ENCODE measurements at regions not wholly inside any gene's neighbourhood (a gene's known extent, or its start where the extent isn't known, plus 50 kb on each side); places are given as distances from the start of the nearest gene placed in this dataset.

DNA sequence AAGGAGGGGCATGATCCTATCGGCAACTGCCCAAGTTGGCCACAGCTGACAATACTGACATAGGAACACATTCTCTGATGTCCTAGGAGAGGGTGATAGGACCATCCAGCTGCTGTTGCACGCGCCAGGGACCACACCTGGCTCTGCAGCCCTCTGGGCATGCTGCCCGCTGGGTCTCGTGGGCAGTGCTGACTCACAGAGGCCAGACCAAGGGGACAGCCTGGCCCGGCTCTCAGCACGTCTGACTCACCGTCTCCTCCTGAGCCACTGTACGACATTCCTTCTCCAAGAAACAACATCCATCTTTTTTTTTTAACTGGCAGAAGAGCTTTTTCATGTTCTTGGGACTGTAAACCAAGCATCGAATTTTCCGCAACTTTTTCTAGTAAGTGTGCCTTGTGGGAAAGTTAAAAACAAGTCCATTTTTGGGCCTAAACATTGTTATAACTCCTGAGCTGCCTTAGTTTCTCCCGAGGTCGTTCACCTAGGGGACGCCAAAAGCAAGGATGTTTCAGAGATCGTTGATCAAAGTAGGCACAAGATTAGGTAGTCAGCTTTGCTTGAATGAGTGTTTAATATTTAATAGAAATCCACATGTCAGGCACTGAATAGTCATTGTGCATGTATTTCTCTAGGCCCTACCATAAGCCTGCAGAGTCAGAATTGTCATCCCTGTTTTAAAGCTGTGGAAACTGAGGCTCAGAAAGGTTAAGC lies 100.3 kb downstream of the TTC32 start:
- H3K4me3 ChIP-seq (ENCODE audit: low read depth in 1 of 5, low read length in 5 of 5): no peak overlapping the region
- H3K36me3 ChIP-seq (ENCODE audit: control insufficient read depth in 5 of 5, insufficient read depth in 5 of 5, low read length in 5 of 5): no peaks in the 10 kb centered on the region
- no peak overlapping the region for H3K27ac ChIP-seq (ENCODE audit: low read depth, low read length)
- H3K4me1 ChIP-seq (ENCODE audit: control insufficient read depth in 5 of 5, insufficient read depth in 5 of 5, low read length in 5 of 5): peaks cover 0 to 5% (median 0%) of the 10 kb centered on the region in 5 donors
- H3K9ac ChIP-seq (ENCODE audit: low read length in 5 of 5): no peak overlapping the region
- no peaks in the 10 kb centered on the region for H3K27me3 ChIP-seq (ENCODE audit: control insufficient read depth in 5 of 5, insufficient read depth in 4 of 5, low read length in 5 of 5)
- no peaks in the 10 kb centered on the region for H3K9me3 ChIP-seq (ENCODE audit: control insufficient read depth in 5 of 5, low read length in 5 of 5)

DNA sequence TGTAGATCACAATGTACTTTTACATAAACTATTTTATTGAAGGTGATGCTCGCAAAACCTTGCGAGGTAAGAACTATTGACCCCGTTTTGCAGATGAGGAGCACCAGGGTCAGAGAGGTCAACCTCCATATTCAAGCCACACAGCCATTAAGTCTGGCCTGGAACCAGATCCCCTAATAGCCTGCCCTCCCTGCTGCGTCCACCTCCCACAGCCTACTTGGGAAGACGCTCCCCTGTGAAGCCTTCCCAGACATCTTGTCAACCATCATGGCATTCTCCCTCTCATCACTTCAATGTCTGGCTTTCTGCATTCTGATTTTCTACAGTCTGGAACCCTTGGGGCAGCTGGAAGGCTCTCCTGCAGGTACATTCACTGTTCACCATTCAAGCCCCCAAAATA lies 101.0 kb downstream of the TTC32 start:
- Histone ChIP-seq H3K9ac (ENCODE audit: low read length in 5 of 5) (no peak overlapping the region), H3K27ac (ENCODE audit: low read depth, low read length) (no peak overlapping the region), H3K4me1 (ENCODE audit: control insufficient read depth in 5 of 5, insufficient read depth in 5 of 5, low read length in 5 of 5) (peaks cover 0 to 5% (median 0%) of the 10 kb centered on the region in 5 donors), H3K36me3 (ENCODE audit: control insufficient read depth in 5 of 5, insufficient read depth in 5 of 5, low read length in 5 of 5) (no peaks in the 10 kb centered on the region), H3K9me3 (ENCODE audit: control insufficient read depth in 5 of 5, low read length in 5 of 5) (no peaks in the 10 kb centered on the region), H3K4me3 (ENCODE audit: low read depth in 1 of 5, low read length in 5 of 5) (no peak overlapping the region), H3K27me3 (ENCODE audit: control insufficient read depth in 5 of 5, insufficient read depth in 4 of 5, low read length in 5 of 5) (no peaks in the 10 kb centered on the region)

DNA sequence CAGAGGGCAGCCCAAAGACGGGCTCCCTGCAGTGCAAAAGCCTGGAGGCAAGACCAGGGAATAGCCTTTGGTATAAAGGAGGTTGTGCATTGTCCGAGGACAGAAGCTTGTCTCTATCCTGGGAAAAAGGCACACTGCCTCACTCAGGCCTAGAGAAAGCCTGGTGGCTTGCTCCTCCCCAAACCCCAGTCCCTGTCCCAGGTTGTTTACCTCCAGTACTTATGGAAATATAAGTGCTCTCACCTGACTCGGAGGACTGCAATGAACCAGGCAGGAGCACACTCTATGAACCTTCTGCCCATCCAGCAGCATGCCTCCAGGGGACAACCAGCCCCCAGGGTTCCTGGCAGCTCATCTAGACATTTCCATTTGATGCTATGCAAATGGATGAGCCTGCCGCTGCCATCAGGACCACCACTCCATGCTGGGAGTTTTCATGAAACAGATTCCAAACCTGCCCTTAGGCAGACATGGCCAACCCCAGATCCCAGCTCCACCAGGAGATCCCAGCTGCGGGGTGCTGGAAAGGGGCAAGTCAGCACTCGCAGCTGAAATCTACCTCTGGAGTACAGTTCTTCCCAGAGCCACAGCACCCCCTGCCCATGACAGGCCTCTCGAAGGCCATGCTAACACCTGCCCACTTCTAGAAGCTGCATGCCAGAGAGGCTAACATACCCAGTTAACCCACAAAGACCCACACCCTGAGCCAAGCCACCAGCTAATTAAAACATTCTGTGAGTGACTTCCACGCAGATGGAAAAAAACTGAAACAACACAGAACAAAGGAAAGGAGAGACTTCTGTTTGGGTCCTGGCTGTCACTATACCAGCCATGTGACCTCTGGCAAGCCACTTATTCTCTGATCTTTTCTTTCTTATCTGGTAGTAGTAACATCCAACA lies 101.7 kb downstream of the TTC32 start:
- Histone ChIP-seq H3K9ac (ENCODE audit: low read length in 5 of 5) (no peak overlapping the region), H3K36me3 (ENCODE audit: control insufficient read depth in 5 of 5, insufficient read depth in 5 of 5, low read length in 5 of 5) (no peaks in the 10 kb centered on the region), H3K4me3 (ENCODE audit: low read depth in 1 of 5, low read length in 5 of 5) (no peak overlapping the region), H3K9me3 (ENCODE audit: control insufficient read depth in 5 of 5, low read length in 5 of 5) (no peaks in the 10 kb centered on the region), H3K4me1 (ENCODE audit: control insufficient read depth in 5 of 5, insufficient read depth in 5 of 5, low read length in 5 of 5) (peaks cover 0 to 5% (median 0%) of the 10 kb centered on the region in 5 donors), H3K27me3 (ENCODE audit: control insufficient read depth in 5 of 5, insufficient read depth in 4 of 5, low read length in 5 of 5) (no peaks in the 10 kb centered on the region), H3K27ac (ENCODE audit: low read depth, low read length) (no peak overlapping the region)

DNA sequence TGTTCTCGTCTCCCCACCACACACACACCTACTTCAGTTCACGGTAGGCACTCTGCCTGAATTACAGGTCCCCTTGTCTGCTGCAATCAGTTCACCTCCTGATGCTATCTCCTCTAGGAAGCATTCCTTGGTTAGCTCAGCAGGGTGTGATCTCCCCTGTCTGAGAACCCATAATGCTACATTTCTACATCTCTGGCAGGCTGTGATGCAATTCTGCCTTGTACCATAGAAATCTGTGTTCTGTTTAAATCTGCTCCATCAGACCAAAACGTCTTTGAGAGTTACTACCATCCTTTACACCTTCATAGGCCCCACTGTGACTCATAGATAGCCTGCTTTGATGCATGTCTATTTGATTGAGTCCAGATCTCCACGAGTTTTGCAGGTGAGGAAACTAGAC lies 103.9 kb downstream of the TTC32 start:
- Histone ChIP-seq H3K27me3 (ENCODE audit: control insufficient read depth in 5 of 5, insufficient read depth in 4 of 5, low read length in 5 of 5) (no peaks in the 10 kb centered on the region), H3K27ac (ENCODE audit: low read depth, low read length) (no peak overlapping the region), H3K4me1 (ENCODE audit: control insufficient read depth in 5 of 5, insufficient read depth in 5 of 5, low read length in 5 of 5) (peaks cover 0 to 5% (median 0%) of the 10 kb centered on the region in 5 donors), H3K9ac (ENCODE audit: low read length in 5 of 5) (no peak overlapping the region), H3K36me3 (ENCODE audit: control insufficient read depth in 5 of 5, insufficient read depth in 5 of 5, low read length in 5 of 5) (no peaks in the 10 kb centered on the region), H3K9me3 (ENCODE audit: control insufficient read depth in 5 of 5, low read length in 5 of 5) (no peaks in the 10 kb centered on the region), H3K4me3 (ENCODE audit: low read depth in 1 of 5, low read length in 5 of 5) (no peak overlapping the region)

DNA sequence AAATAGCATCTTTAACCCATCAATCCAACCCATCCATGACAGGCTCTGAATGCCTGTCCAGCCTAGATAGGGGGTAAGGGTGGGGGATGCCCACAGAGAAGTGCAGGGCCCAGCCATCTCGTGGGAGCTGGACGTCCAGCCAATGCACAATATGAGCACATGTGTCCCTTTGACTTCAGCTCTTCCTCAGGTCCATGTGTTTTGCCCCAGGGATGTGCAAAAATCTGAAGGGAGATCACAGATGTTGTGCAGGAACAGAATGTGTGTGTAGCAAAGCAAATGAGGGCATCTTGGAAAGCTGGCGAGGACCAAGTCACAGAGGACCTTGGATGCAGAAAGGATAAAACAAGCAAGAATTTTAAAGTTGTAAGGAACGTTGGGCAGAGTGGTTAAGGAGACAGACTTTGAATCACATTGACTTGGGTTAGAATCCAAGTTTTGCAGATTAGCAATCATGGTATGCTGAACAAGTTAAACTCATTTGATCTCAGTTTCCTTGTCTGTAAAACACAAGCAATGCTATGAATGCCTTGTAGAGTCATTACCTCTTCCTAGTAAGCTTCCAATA lies 104.5 kb downstream of the TTC32 start:
- H3K27me3 ChIP-seq (ENCODE audit: control insufficient read depth in 5 of 5, insufficient read depth in 4 of 5, low read length in 5 of 5): no peaks in the 10 kb centered on the region
- no peaks in the 10 kb centered on the region for H3K36me3 ChIP-seq (ENCODE audit: control insufficient read depth in 5 of 5, insufficient read depth in 5 of 5, low read length in 5 of 5)
- H3K4me3 ChIP-seq (ENCODE audit: low read depth in 1 of 5, low read length in 5 of 5): no peak overlapping the region
- peaks cover 0 to 5% (median 0%) of the 10 kb centered on the region in 5 donors for H3K4me1 ChIP-seq (ENCODE audit: control insufficient read depth in 5 of 5, insufficient read depth in 5 of 5, low read length in 5 of 5)
- no peaks in the 10 kb centered on the region for H3K9me3 ChIP-seq (ENCODE audit: control insufficient read depth in 5 of 5, low read length in 5 of 5)
- no peak overlapping the region for H3K27ac ChIP-seq (ENCODE audit: low read depth, low read length)
- no peak overlapping the region for H3K9ac ChIP-seq (ENCODE audit: low read length in 5 of 5)

DNA sequence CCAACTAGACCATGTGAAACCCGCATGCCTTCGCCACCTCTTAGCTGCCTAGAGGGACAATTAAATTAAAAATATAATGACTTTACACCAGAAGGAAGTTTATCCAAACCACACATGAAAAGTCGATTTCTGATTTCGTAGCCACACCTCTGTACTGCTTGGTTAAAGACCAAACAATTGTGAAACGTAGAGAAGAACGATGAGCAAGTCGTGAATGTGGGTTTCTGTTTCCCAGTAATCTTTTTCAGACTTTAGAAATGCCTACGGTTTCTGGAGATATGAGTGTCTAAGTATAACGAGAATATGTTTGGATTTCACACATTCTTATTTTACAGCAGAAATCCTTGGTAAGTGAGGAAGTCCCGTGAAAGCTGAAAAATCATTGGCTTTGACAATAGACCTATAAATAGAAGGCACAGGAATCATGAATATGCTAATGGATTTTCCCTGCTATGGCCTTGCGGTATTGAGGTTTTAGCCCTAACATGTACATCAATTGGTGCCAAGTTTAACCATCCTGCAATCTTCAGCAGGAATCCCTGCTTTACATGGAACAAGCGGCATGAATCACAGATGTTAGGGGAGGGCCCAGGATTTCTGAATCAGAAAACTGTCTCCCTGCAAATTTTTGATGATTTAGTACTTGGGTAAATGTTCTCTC lies 105.6 kb downstream of the TTC32 start:
- Histone ChIP-seq H3K9me3 (ENCODE audit: control insufficient read depth in 5 of 5, low read length in 5 of 5) (no peaks in the 10 kb centered on the region), H3K36me3 (ENCODE audit: control insufficient read depth in 5 of 5, insufficient read depth in 5 of 5, low read length in 5 of 5) (no peaks in the 10 kb centered on the region), H3K9ac (ENCODE audit: low read length in 5 of 5) (no peak overlapping the region), H3K4me3 (ENCODE audit: low read depth in 1 of 5, low read length in 5 of 5) (no peak overlapping the region), H3K27ac (ENCODE audit: low read depth, low read length) (no peak overlapping the region), H3K27me3 (ENCODE audit: control insufficient read depth in 5 of 5, insufficient read depth in 4 of 5, low read length in 5 of 5) (no peaks in the 10 kb centered on the region), H3K4me1 (ENCODE audit: control insufficient read depth in 5 of 5, insufficient read depth in 5 of 5, low read length in 5 of 5) (no peaks in the 10 kb centered on the region)

DNA sequence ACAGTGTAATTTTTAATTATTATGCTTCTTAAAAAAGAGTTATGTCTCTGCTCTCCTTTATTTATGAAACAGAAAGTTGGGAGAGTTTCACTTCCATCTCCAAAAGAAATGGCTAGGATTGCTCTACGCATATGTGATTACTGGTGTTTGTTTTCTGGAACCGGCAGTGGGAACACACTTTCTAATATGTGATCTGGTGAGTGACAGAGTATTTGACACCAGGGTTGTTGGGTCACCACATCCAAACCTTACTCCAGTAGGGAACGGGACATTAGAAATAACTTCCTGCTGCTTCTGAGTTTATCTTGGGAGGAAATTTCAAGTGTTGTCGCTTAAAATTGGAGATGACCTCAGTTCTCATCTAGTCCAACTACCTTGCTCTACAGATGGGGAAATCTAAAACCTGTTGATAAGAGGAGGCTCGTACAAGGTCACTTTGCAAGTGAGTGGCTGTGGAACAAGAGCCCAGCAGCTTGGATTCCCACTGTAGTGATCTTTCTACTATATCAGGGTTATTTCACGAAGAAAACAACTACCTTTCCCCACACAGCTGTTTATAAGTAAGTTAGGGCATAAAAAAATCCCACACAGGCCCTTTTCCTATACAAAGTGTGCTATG lies 108.5 kb downstream of the TTC32 start:
- Histone ChIP-seq H3K27ac (ENCODE audit: low read depth, low read length) (no peak overlapping the region), H3K9ac (ENCODE audit: low read length in 5 of 5) (no peak overlapping the region), H3K4me1 (ENCODE audit: control insufficient read depth in 5 of 5, insufficient read depth in 5 of 5, low read length in 5 of 5) (no peaks in the 10 kb centered on the region), H3K9me3 (ENCODE audit: control insufficient read depth in 5 of 5, low read length in 5 of 5) (no peaks in the 10 kb centered on the region), H3K36me3 (ENCODE audit: control insufficient read depth in 5 of 5, insufficient read depth in 5 of 5, low read length in 5 of 5) (no peaks in the 10 kb centered on the region), H3K27me3 (ENCODE audit: control insufficient read depth in 5 of 5, insufficient read depth in 4 of 5, low read length in 5 of 5) (no peaks in the 10 kb centered on the region), H3K4me3 (ENCODE audit: low read depth in 1 of 5, low read length in 5 of 5) (no peak overlapping the region)

DNA sequence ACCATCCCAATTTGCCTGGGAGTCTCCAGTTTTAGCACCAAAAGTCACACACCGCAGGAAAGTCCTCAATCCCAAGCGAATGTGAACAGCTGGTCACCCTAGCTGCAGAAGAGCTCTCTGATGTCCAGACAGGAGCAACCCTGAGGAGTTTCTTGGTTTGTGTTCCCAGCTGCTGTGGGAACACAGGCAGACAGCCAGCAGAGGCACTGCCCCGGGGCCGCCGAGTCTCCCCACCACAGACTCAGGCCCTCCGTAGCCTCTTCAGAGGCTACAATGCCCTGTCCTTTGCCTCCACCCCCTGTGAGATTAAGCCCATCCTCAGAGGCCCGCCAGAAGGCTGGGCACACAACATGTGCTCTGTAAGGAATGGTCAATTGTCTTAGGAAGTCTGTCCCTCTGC lies 111.5 kb downstream of the TTC32 start:
- Histone ChIP-seq H3K36me3 (ENCODE audit: control insufficient read depth in 5 of 5, insufficient read depth in 5 of 5, low read length in 5 of 5) (no peaks in the 10 kb centered on the region), H3K4me3 (ENCODE audit: low read depth in 1 of 5, low read length in 5 of 5) (no peak overlapping the region)

DNA sequence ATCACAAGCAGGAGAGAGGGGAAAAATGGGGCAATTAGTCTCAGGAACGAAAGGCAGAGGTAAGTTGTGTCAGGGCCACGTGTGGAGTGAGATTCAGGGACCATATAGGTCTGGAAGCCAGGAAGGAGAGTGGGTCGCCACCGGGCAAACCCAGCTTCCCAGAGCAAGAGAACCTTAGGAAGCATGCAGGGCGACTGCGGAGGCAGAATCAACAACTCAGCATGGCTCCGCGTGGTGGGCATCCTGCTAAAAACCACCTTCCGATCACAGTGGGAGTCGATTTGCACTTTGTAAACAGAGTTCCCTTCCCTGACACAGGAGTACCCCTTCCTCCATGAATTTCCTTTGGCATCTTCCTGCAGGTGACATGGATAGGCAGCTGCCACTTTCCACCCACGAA lies 114.6 kb downstream of the TTC32 start:
- no peaks in the 10 kb centered on the region for H3K9me3 ChIP-seq (ENCODE audit: control insufficient read depth in 5 of 5, low read length in 5 of 5)
- H3K27ac ChIP-seq (ENCODE audit: low read depth, low read length): no peak overlapping the region
- no peaks in the 10 kb centered on the region for H3K27me3 ChIP-seq (ENCODE audit: control insufficient read depth in 5 of 5, insufficient read depth in 4 of 5, low read length in 5 of 5)
- no peak overlapping the region for H3K9ac ChIP-seq (ENCODE audit: low read length in 5 of 5)
- peaks cover 2 to 21% (median 18%) of the 10 kb centered on the region in 5 donors for H3K4me1 ChIP-seq (ENCODE audit: control insufficient read depth in 5 of 5, insufficient read depth in 5 of 5, low read length in 5 of 5)
- no peaks in the 10 kb centered on the region for H3K36me3 ChIP-seq (ENCODE audit: control insufficient read depth in 5 of 5, insufficient read depth in 5 of 5, low read length in 5 of 5)
- no peak overlapping the region for H3K4me3 ChIP-seq (ENCODE audit: low read depth in 1 of 5, low read length in 5 of 5)

More for the DNA sequence above, 111.5 kb downstream of the TTC32 start:
- no peak overlapping the region for H3K9ac ChIP-seq (ENCODE audit: low read length in 5 of 5)
- H3K9me3 ChIP-seq (ENCODE audit: control insufficient read depth in 5 of 5, low read length in 5 of 5): no peaks in the 10 kb centered on the region
- no peak overlapping the region for H3K27ac ChIP-seq (ENCODE audit: low read depth, low read length)
- H3K4me1 ChIP-seq (ENCODE audit: control insufficient read depth in 5 of 5, insufficient read depth in 5 of 5, low read length in 5 of 5): peaks cover 2 to 16% (median 14%) of the 10 kb centered on the region in 5 donors
- H3K27me3 ChIP-seq (ENCODE audit: control insufficient read depth in 5 of 5, insufficient read depth in 4 of 5, low read length in 5 of 5): no peaks in the 10 kb centered on the region
